ENCODE measurements at regions not wholly inside any gene's neighbourhood (a gene's known extent, or its start where the extent isn't known, plus 50 kb on each side); places are given as distances from the start of the nearest gene placed in this dataset.

GRCh38 chr9:761176-761792 lies 80.2 kb upstream of the DMRT1 start:
- TF ChIP-seq CTCF (IDR thresholded peaks at IDR 0.05) (no peak), POLR2A (IDR thresholded peaks at IDR 0.05) (no peak)
